ENCODE measurements at regions not wholly inside any gene's neighbourhood (a gene's known extent, or its start where the extent isn't known, plus 50 kb on each side); places are given as distances from the start of the nearest gene placed in this dataset.

DNA sequence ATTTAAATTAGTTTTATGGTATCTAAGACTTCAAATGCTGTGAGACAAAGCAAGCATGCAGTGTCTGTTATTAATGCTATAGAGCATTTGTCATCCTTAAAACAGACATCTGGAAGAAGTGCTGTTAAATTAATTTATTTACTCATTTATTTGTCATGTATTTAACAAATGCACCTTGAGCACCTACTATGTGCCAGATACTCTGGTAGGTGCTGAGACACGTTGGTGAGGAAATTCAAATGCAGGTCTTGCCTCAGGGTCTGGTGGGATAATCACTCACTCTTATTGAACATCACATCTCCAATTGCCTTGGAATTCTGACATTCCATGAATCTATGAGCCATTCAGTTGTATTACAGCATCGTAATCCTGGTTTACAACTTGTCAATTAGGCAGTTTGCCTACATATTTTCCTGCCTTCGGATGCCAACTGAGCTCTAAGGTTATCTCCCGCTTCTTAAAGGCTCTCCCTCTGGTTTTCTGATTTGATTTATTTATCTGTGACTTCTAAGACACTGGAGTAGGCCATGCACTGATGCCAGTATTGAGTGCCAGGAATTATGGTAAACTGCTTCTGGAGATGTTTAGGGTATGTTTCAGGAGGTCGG, 56.0 kb upstream of the RPS23 start:
- TF ChIP-seq, protein P1, sequence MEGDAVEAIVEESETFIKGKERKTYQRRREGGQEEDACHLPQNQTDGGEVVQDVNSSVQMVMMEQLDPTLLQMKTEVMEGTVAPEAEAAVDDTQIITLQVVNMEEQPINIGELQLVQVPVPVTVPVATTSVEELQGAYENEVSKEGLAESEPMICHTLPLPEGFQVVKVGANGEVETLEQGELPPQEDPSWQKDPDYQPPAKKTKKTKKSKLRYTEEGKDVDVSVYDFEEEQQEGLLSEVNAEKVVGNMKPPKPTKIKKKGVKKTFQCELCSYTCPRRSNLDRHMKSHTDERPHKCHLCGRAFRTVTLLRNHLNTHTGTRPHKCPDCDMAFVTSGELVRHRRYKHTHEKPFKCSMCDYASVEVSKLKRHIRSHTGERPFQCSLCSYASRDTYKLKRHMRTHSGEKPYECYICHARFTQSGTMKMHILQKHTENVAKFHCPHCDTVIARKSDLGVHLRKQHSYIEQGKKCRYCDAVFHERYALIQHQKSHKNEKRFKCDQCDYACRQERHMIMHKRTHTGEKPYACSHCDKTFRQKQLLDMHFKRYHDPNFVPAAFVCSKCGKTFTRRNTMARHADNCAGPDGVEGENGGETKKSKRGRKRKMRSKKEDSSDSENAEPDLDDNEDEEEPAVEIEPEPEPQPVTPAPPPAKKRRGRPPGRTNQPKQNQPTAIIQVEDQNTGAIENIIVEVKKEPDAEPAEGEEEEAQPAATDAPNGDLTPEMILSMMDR (IDR thresholded peaks at IDR 0.05) = no peak
- no peak for TF ChIP-seq POLR2AphosphoS5 (IDR thresholded peaks at IDR 0.05; ENCODE audit: low read depth, low read length)
- TF ChIP-seq, protein P2, sequence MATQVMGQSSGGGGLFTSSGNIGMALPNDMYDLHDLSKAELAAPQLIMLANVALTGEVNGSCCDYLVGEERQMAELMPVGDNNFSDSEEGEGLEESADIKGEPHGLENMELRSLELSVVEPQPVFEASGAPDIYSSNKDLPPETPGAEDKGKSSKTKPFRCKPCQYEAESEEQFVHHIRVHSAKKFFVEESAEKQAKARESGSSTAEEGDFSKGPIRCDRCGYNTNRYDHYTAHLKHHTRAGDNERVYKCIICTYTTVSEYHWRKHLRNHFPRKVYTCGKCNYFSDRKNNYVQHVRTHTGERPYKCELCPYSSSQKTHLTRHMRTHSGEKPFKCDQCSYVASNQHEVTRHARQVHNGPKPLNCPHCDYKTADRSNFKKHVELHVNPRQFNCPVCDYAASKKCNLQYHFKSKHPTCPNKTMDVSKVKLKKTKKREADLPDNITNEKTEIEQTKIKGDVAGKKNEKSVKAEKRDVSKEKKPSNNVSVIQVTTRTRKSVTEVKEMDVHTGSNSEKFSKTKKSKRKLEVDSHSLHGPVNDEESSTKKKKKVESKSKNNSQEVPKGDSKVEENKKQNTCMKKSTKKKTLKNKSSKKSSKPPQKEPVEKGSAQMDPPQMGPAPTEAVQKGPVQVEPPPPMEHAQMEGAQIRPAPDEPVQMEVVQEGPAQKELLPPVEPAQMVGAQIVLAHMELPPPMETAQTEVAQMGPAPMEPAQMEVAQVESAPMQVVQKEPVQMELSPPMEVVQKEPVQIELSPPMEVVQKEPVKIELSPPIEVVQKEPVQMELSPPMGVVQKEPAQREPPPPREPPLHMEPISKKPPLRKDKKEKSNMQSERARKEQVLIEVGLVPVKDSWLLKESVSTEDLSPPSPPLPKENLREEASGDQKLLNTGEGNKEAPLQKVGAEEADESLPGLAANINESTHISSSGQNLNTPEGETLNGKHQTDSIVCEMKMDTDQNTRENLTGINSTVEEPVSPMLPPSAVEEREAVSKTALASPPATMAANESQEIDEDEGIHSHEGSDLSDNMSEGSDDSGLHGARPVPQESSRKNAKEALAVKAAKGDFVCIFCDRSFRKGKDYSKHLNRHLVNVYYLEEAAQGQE (IDR thresholded peaks at IDR 0.05; ENCODE audit: insufficient read depth in 1 of 2, low read depth in 2 of 2, low read length in 1 of 2) = no peak
- TF ChIP-seq TCF7L2 (IDR thresholded peaks at IDR 0.05; ENCODE audit: low read depth, low read length) = no peak
- TF ChIP-seq SIN3A (IDR thresholded peaks at IDR 0.05; ENCODE audit: borderline replicate concordance, insufficient read depth, low read depth, low read length) = no peak
